Fibroblast of the aortic adventitia (primary cell): ENCODE measurements at regions not wholly inside any gene's neighbourhood (a gene's known extent, or its start where the extent isn't known, plus 50 kb on each side); places are given as distances from the start of the nearest gene placed in this dataset.
"Not testable (repeated sequence)": the region's sequence is repeated elsewhere in the genome, so short reads cannot be mapped to it uniquely, and the experiment has no call there.

Experiments
- DNase-seq: peaks from one replicate; pipeline ENCODE4 v3.0.0-alpha.2; 2010; ENCODE audit warnings: low read depth
- H3K4me3 ChIP-seq: 2 replicates; pipeline ENCODE4 v1.5.1; 2011; ENCODE audit warnings: low read depth, mild to moderate bottlenecking, control low read depth, low read length, moderate library complexity
- TF ChIP-seq, protein P1 (sequence below): IDR thresholded peaks from 2 replicates; pipeline ENCODE4 v1.5.1; 2011; ENCODE audit warnings: mild to moderate bottlenecking, low read length, control low read depth, inconsistent platforms; ENCODE audit not compliant: insufficient read depth

DNA sequence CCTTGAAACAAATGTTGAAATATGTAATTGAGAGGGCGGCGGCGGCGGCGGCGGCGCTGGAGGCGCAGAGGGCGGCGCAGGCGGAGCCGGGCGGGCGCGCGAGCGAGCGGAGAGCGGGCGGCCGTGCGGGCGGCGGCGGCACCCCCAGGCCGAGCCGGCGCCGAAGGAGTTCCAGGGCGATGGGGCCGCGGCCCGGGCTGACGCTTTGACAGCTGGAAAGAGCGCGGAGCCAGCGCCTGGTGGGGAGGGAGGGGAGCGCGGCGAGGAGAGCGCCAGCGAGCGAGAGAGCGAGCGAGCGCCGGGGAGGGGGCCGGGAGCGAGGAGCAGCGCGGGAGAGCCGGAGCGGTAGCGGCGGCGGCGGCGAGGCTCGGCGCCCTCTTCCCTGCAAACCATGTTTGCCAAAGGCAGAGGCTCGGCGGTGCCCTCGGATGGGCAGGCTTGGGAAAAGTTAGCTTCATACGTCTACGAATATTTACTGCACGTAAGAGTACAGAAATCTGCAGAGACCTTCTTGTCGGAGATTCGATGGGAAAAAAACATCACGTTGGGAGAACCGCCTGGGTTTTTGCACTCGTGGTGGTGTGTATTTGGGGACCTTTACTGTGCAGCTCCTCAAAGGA is 116.8 kb upstream of the CDK13 start:
- peak overlapping the region; percentile 52 for H3K4me3 ChIP-seq
- DNase-seq: peak; percentile 24
- TF ChIP-seq, protein P1, sequence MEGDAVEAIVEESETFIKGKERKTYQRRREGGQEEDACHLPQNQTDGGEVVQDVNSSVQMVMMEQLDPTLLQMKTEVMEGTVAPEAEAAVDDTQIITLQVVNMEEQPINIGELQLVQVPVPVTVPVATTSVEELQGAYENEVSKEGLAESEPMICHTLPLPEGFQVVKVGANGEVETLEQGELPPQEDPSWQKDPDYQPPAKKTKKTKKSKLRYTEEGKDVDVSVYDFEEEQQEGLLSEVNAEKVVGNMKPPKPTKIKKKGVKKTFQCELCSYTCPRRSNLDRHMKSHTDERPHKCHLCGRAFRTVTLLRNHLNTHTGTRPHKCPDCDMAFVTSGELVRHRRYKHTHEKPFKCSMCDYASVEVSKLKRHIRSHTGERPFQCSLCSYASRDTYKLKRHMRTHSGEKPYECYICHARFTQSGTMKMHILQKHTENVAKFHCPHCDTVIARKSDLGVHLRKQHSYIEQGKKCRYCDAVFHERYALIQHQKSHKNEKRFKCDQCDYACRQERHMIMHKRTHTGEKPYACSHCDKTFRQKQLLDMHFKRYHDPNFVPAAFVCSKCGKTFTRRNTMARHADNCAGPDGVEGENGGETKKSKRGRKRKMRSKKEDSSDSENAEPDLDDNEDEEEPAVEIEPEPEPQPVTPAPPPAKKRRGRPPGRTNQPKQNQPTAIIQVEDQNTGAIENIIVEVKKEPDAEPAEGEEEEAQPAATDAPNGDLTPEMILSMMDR: peak; percentile 12

DNA sequence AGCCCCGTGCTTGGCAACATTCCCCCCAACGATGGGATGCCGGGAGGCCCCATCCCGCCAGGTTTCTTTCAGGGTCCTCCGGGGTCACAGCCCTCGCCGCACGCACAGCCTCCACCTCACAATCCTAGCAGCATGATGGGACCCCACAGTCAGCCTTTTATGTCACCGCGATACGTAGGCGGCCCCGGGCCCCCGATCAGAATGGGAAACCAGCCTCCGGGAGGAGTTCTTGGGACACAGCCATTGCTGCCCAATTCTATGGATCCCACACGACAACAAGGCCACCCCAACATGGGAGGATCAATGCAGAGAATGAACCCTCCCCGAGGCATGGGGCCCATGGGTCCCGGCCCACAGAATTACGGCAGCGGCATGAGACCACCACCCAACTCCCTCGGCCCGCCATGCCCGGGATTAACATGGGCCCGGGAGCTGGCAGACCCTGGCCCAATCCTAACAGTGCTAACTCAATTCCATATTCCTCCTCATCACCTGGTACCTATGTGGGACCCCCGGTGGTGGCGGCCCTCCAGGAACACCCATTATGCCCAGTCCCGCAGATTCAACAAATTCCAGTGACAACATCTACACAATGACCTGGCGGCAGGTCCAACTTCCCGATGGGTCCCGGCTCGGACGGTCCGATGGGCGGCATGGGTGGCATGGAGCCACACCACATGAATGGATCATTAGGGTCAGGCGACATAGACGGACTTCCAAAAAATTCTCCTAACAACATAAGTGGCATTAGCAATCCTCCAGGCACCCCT is 116.0 kb upstream of the CDK13 start:
- peak overlapping the region; percentile 52 for H3K4me3 ChIP-seq
- not testable (repeated sequence) for DNase-seq

DNA sequence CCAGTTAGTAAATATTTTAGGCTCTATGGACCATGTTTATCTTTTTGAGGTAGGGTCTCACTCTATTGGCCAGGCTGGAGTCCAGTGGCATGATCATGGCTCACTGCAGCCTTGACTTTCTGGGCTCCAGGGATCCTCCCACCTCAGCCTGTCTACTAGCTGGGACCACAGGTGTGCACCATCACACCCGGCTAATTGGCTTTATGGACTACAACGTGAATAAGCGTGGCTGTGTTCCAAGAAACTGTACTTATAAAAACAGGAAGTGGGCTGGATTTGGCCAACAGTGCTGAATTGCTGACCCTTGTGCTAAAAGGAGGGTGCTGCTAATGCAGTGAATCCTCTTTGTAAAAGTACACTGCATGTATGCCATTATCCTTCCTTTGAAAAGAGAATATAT is 111.7 kb upstream of the CDK13 start:
- H3K4me3 ChIP-seq: no peak overlapping the region
- peak; percentile 21 for DNase-seq
- TF ChIP-seq, protein P1: no peak

DNA sequence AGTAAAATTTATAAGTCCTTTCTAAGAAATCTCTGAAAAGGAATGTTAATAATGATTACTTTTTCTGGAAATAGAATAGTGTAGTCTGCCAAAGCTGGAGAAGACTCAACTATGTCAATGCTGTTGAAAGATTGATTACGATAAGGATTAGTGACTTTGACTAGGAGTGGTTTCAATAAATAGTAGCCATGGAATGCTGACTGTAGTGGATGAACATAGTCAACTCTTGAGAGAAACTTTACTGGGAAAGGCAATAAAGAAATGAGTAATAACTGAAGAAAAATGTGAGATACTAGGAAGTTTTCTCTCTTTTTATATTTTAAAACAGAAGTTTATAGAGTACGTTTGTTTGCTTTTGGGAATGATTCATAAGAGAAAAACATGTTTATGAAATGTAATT is 105.0 kb upstream of the CDK13 start:
- no peak overlapping the region for H3K4me3 ChIP-seq
- TF ChIP-seq, protein P1: no peak
- DNase-seq: peak; percentile 12

DNA sequence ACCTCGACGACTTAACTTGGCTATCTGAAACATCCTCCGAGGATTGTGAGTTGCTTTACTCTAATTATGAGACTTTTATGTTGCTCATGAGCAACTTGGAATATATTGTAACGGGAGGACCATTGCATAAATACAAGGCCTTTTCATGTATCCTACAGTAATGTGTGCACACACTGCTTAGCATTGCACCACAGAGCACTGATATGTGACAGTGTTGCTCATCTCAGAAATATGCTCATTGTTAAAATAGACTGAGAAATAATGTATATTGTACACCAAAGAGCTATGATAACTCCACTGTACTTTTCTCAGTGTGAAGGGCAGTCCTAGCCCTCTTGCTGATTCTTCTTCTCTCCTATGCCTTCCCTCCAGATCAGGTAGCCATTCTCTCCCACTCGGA is 102.8 kb upstream of the CDK13 start:
- TF ChIP-seq, protein P1: no peak
- DNase-seq: peak; percentile 17
- no peak overlapping the region for H3K4me3 ChIP-seq

DNA sequence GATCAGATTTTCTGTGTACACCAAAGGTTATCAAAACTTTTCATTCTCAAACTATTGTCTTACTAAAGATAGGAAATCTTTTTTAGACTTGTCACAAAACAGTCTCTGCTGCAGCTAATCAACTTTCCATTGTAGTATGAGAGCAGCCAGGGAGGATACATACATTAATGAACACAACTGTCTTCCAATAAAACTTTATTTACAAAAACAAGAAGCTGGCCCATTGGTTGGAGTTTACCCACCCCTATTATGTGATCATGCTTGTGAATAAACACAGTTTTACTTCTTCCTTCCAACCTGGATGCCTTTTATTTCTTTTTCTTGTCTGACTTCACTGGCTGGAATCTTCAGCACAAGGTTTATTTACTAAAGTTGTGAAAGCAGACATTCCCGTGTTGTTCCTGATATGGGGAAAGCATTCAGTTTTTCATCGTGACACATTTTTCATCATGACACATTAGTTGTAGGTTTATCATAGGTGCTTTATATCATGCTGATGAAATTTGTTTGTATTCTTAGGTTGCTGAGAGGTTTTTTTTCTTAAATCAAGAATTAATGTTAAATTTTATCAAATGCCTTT is 98.5 kb upstream of the CDK13 start:
- H3K4me3 ChIP-seq: no peak overlapping the region
- TF ChIP-seq, protein P1: no peak
- no peak for DNase-seq

DNA sequence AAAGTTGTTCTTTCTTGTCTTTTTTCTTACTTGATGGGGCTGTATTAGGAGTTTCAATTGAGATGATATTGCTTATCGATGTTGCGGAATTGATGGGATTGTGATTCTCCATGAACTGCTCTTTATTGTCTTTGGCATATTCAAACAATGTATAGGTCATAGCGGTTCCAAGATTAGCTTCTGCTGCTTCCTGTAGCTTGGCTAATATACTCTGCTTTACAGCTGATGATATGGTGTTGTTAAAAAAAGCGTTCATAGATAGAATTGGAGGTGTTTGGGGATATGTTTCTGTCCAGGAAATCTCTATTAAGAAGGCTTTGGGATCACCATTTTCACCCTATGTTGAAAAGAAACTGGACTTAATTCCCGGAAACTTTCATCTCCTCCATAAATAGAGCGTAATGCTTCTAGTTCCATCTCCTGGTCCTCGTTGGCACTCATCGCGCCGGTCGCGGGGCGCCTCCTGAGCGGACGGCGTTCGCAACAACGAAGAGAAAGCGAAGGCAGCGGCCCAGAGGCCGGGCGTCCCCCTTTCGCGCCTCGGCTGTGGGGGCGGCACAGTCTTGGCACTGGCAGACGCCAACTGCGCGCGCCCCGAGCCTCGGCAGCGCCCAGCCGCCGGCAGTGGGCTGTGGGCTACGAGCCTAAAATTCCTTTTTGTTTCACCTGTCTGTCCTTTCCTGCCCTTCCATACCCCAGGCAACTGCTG is 95.3 kb upstream of the CDK13 start:
- peak overlapping the region; percentile 32 for H3K4me3 ChIP-seq
- DNase-seq: not testable (repeated sequence)
